GM12891 (cell line): ENCODE measurements at regions not wholly inside any gene's neighbourhood (a gene's known extent, or its start where the extent isn't known, plus 50 kb on each side); places are given as distances from the start of the nearest gene placed in this dataset.

Source experiments
- PAX5 ChIP-seq: IDR thresholded peaks from 2 replicates; pipeline ENCODE4 v1.6.1; 2011; ENCODE audit warnings: low read length, moderate library complexity, mild to moderate bottlenecking; ENCODE audit not compliant: insufficient read depth, severe bottlenecking
- POLR2A ChIP-seq: IDR thresholded peaks from 2 replicates; pipeline ENCODE4 v1.6.1; 2011; ENCODE audit warnings: low read depth, low read length, control low read depth
- POLR2AphosphoS5 ChIP-seq: IDR thresholded peaks from 2 replicates; pipeline ENCODE4 v1.6.1; 2011; ENCODE audit warnings: low read depth, low read length, control low read depth
- TAF1 ChIP-seq: IDR thresholded peaks from 2 replicates; pipeline ENCODE4 v1.6.1; 2011; ENCODE audit warnings: low read depth, low read length, control low read depth

GRCh38 chr16:61500851-61501250 is 535.4 kb downstream of the CDH8 start:
- TF ChIP-seq PAX5 (no peak), POLR2AphosphoS5 (no peak), TAF1 (no peak), POLR2A (no peak)
